Mesendoderm (in vitro differentiated cells): ENCODE measurements at regions not wholly inside any gene's neighbourhood (a gene's known extent, or its start where the extent isn't known, plus 50 kb on each side); places are given as distances from the start of the nearest gene placed in this dataset.

Experiments used
- DNase-seq: peaks from one replicate; pipeline ENCODE4 v3.0.0; 2013
- H2AK5ac ChIP-seq: 2 replicates; pipeline ENCODE4 v1.6.1; 2013; ENCODE audit warnings: low read length, inconsistent platforms
- H2BK120ac ChIP-seq: 2 replicates; pipeline ENCODE4 v1.6.1; 2013; ENCODE audit warnings: low read depth, mild to moderate bottlenecking, low read length, moderate library complexity, mixed read lengths
- H2BK15ac ChIP-seq: replicated peaks from 2 replicates; pipeline ENCODE4 v1.6.1; 2013; ENCODE audit warnings: low read depth, mild to moderate bottlenecking, moderate library complexity
- H2BK5ac ChIP-seq: 2 replicates; pipeline ENCODE4 v1.6.1; 2013; ENCODE audit warnings: low read length, inconsistent platforms
- H3K18ac ChIP-seq: 2 replicates; pipeline ENCODE4 v1.6.1; 2013; ENCODE audit warnings: mild to moderate bottlenecking, low read length, mixed read lengths
- H3K23ac ChIP-seq: one replicate; pipeline ENCODE4 v1.6.1; 2013; ENCODE audit warnings: low read length
- H3K27ac ChIP-seq: 2 replicates; pipeline ENCODE4 v1.5.1; 2013; ENCODE audit warnings: low read depth, mild to moderate bottlenecking, inconsistent platforms, low read length, moderate library complexity
- H3K27me3 ChIP-seq: 2 replicates; pipeline ENCODE4 v1.6.1; 2013; ENCODE audit warnings: low read length, control low read depth, mild to moderate bottlenecking, inconsistent platforms; ENCODE audit not compliant: insufficient read depth, poor library complexity
- H3K36me3 ChIP-seq: 2 replicates; pipeline ENCODE4 v1.6.1; 2013; ENCODE audit warnings: low read length, inconsistent platforms; ENCODE audit not compliant: control insufficient read depth, insufficient read depth
- H3K4ac ChIP-seq: one replicate; pipeline ENCODE4 v1.6.1; 2013; ENCODE audit warnings: low read depth, mild to moderate bottlenecking, low read length, moderate library complexity
- H3K4me1 ChIP-seq: 2 replicates; pipeline ENCODE4 v1.6.1; 2013; ENCODE audit warnings: low read depth, low read length, inconsistent platforms; ENCODE audit not compliant: control insufficient read depth
- H3K4me2 ChIP-seq: 2 replicates; pipeline ENCODE4 v1.6.1; 2013; ENCODE audit warnings: low read length
- H3K4me3 ChIP-seq: 2 replicates; pipeline ENCODE4 v1.5.1; 2013; ENCODE audit warnings: mild to moderate bottlenecking, low read length
- H3K56ac ChIP-seq: one replicate; pipeline ENCODE4 v1.6.1; 2013; ENCODE audit warnings: low read length
- H3K79me1 ChIP-seq: 2 replicates; pipeline ENCODE4 v1.6.1; 2013; ENCODE audit warnings: low read length, inconsistent platforms
- H3K79me2 ChIP-seq: 2 replicates; pipeline ENCODE4 v1.6.1; 2013; ENCODE audit warnings: mild to moderate bottlenecking, low read length; ENCODE audit not compliant: control insufficient read depth, insufficient read depth
- H3K9ac ChIP-seq: 2 replicates; pipeline ENCODE4 v1.6.1; 2013; ENCODE audit warnings: low read length, inconsistent platforms
- H4K5ac ChIP-seq: one replicate; pipeline ENCODE4 v1.6.1; 2013; ENCODE audit warnings: low read length
- H4K8ac ChIP-seq: one replicate; pipeline ENCODE4 v1.6.1; 2013; ENCODE audit warnings: low read depth, mild to moderate bottlenecking, control low read depth, low read length, moderate library complexity
- WGBS: extraction: QIAGEN DNeasy Blood & Tissue Kit; methylation state at CpG from one replicate; pipeline ENCODE4 v1.1.7; 2013; ENCODE audit warnings: low lambda C conversion rate, missing lambda C conversion rate; ENCODE audit not compliant: insufficient coverage; ENCODE audit errors: extremely low coverage; 5-methylcytosine and 5-hydroxymethylcytosine counted together

DNA sequence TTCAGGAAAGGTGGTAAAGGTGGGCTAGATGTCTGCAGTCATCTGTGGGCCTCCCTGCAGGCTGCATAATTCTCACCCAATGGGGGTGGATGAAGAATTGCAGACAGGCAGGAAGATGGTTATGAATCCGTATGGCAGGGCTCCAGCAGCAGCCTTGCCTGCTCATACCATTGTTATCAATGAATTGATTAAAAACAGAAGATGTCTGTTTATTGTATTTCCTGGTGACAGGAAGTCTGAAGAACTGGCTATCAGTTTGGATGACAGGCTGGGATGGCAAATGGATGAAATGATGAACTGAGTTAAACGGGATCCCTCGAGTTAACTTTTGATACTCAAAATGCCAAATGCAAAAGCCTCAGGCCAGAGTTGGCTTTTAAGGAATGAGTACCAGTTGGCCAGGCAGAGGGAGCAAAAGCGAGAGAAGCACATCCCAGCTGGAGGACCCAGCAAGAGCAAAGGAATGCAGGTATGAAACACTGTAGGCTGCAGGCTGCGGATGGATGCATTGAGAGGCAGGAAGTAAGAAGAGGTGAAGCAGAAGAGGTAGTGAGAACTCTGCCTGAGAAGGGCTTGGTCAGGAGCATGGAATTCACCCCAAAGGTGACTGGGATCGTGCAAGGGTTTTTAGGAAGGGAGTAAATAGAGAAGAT lies 550.0 kb upstream of the TBX3 start:
- no peak overlapping the region for H2AK5ac ChIP-seq
- no peak overlapping the region for H4K5ac ChIP-seq
- no peak overlapping the region for H2BK120ac ChIP-seq
- H3K79me1 ChIP-seq, result no peaks in the 10 kb centered on the region
- H3K18ac ChIP-seq, result no peak overlapping the region
- H3K36me3 ChIP-seq, result no peaks in the 10 kb centered on the region
- H3K4me2 ChIP-seq, result no peak overlapping the region
- DNase-seq, result peak; percentile 92
- WGBS, result no CpG with 5 or more reads among the region's 6 CpGs
- H3K27me3 ChIP-seq, result no peaks in the 10 kb centered on the region
- H3K23ac ChIP-seq, result no peak overlapping the region
- no peak overlapping the region for H3K56ac ChIP-seq
- no peak overlapping the region for H4K8ac ChIP-seq
- peak overlapping the region; percentile 27 for H2BK5ac ChIP-seq
- no peak overlapping the region for H3K4me3 ChIP-seq
- H3K4me1 ChIP-seq, result peaks cover 2% of the 10 kb centered on the region
- H3K4ac ChIP-seq, result no peak overlapping the region
- H3K9ac ChIP-seq, result no peak overlapping the region
- H2BK15ac ChIP-seq, result no peak overlapping the region
- H3K27ac ChIP-seq, result no peak overlapping the region
- no peaks in the 10 kb centered on the region for H3K79me2 ChIP-seq

DNA sequence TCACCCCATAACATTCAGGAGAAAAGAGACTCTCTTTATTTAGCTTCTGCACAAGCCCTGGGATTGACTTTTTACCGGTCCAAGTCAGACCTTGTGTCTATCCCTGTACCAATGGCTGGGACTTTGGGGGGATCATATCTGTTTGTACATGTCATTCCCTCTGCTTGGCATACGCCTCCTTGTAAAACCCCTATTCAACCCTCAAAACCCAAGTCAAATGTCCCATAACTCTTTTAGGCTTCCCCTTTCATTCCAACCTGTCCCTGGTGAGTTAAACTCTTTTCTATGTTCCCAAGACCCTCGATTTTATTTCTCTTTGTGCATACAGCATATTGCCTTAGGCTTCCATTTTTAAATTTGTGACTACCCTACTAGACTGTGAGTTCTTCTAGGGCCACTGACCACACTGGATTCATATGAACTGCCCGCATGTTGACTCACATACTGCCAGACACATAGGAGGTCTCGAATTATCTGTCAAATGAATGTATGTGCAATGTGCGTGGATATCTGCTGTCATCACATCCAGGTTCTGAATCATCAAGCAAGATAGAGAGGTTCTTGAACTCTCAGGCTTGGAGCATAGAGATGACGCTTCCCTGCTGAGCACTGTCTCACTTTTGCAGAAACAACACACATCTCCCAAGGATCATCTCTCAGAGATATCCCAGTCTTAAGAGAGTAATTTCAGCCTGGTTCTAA lies 548.6 kb upstream of the TBX3 start:
- no peak overlapping the region for H4K5ac ChIP-seq
- peak overlapping the region; percentile 97 for H3K4ac ChIP-seq
- H3K9ac ChIP-seq, result no peak overlapping the region
- peak overlapping the region; percentile 99 for H2BK5ac ChIP-seq
- no peak overlapping the region for H4K8ac ChIP-seq
- H3K79me2 ChIP-seq, result no peaks in the 10 kb centered on the region
- no peak overlapping the region for H3K27ac ChIP-seq
- no peaks in the 10 kb centered on the region for H3K36me3 ChIP-seq
- no peak overlapping the region for H3K4me3 ChIP-seq
- H3K23ac ChIP-seq, result no peak overlapping the region
- no peak overlapping the region for H3K18ac ChIP-seq
- WGBS, result no CpG with 5 or more reads among the region's 7 CpGs
- no peaks in the 10 kb centered on the region for H3K27me3 ChIP-seq
- no peak overlapping the region for H2BK120ac ChIP-seq
- H3K56ac ChIP-seq, result peak overlapping the region; percentile 77
- H3K79me1 ChIP-seq, result no peaks in the 10 kb centered on the region
- no peak for DNase-seq
- H3K4me2 ChIP-seq, result no peak overlapping the region
- H2AK5ac ChIP-seq, result no peak overlapping the region
- no peaks in the 10 kb centered on the region for H3K4me1 ChIP-seq
- no peak overlapping the region for H2BK15ac ChIP-seq

DNA sequence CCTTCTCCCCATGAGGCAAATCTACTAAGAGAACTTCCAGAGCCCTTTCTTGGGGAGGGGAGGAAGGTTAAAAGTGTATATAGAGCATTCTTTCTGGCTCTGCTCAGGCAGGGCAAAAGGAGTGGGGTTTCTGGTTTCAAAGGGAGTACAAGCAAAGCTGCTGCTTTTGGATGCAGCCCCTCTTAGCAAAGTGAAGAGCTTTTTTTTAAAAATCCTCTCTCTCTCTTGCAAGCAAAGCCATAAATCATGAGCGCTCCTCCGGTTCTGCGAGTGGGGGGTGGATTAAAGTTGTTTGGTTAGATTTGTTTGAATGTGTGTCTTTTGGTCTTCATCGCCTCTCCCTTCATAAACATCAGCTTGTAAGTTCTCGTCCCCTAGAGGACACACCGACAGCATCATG lies 546.6 kb upstream of the TBX3 start:
- no peak overlapping the region for H4K8ac ChIP-seq
- no CpG with 5 or more reads among the region's 6 CpGs for WGBS
- peaks cover 3% of the 10 kb centered on the region for H3K4me1 ChIP-seq
- no peaks in the 10 kb centered on the region for H3K79me1 ChIP-seq
- H2BK5ac ChIP-seq, result no peak overlapping the region
- H2BK120ac ChIP-seq, result no peak overlapping the region
- H3K23ac ChIP-seq, result no peak overlapping the region
- H2BK15ac ChIP-seq, result no peak overlapping the region
- H3K18ac ChIP-seq, result no peak overlapping the region
- no peak overlapping the region for H2AK5ac ChIP-seq
- no peaks in the 10 kb centered on the region for H3K79me2 ChIP-seq
- H4K5ac ChIP-seq, result no peak overlapping the region
- no peak overlapping the region for H3K4ac ChIP-seq
- no peak overlapping the region for H3K4me2 ChIP-seq
- H3K27ac ChIP-seq, result no peak overlapping the region
- no peaks in the 10 kb centered on the region for H3K36me3 ChIP-seq
- DNase-seq, result no peak
- H3K4me3 ChIP-seq, result no peak overlapping the region
- no peak overlapping the region for H3K56ac ChIP-seq
- H3K9ac ChIP-seq, result no peak overlapping the region
- no peaks in the 10 kb centered on the region for H3K27me3 ChIP-seq

DNA sequence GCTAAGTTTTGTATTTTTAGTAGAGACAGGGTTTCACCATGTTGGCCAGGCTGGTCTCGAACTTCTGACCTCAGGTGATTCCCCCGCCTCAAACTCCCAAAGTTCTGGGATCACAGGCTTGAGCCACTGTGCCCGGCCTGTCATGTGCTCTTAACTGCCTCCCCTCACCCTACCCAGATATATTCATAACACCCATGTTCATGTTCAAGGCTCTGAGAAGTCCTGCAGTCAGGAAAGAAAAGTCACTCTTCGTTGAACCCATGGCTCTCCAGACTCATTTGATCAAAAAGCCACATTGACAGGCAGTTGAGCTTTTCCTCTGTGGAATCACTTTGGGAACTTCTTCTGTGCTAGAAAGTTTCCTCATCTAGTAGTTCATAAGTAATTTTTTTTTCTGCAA lies 545.5 kb upstream of the TBX3 start:
- Histone ChIP-seq H3K18ac (no peak overlapping the region), H3K27me3 (no peaks in the 10 kb centered on the region), H4K8ac (no peak overlapping the region), H3K4me3 (no peak overlapping the region), H2AK5ac (no peak overlapping the region), H4K5ac (no peak overlapping the region), H3K79me1 (no peaks in the 10 kb centered on the region), H3K56ac (no peak overlapping the region), H3K27ac (no peak overlapping the region), H3K9ac (no peak overlapping the region), H3K4ac (no peak overlapping the region), H2BK15ac (no peak overlapping the region), H2BK5ac (no peak overlapping the region), H3K36me3 (no peaks in the 10 kb centered on the region), H3K4me2 (no peak overlapping the region), H3K79me2 (no peaks in the 10 kb centered on the region), H3K4me1 (peaks cover 3% of the 10 kb centered on the region), H2BK120ac (no peak overlapping the region), H3K23ac (no peak overlapping the region)
- no peak for DNase-seq
- WGBS, result no CpG with 5 or more reads among the region's 4 CpGs

DNA sequence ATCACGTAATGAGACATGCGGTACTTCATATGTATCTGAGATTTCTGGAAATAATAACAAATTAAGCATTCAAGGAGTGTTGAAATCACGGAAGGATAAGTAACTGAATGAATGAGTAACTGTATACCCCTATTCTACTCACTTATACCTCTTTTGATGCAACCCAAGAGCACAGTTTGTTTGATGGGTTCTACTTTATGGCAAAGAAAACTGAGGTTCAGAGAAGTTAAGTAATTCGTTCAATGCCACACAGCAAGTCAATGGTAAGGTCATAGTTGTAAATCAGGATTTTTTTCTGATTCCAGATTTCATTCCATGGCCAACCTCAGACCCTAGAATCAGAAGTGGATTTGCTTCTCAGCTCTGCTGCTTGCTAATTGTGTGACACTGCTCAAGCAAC lies 544.5 kb upstream of the TBX3 start:
- Histone ChIP-seq H4K8ac (no peak overlapping the region), H3K9ac (no peak overlapping the region), H2AK5ac (no peak overlapping the region), H3K4me1 (peaks cover 3% of the 10 kb centered on the region), H3K4me3 (no peak overlapping the region), H3K18ac (no peak overlapping the region), H2BK15ac (no peak overlapping the region), H3K79me1 (no peaks in the 10 kb centered on the region), H3K79me2 (no peaks in the 10 kb centered on the region), H4K5ac (no peak overlapping the region), H3K4ac (no peak overlapping the region), H3K23ac (no peak overlapping the region), H3K4me2 (no peak overlapping the region), H3K27ac (no peak overlapping the region), H2BK120ac (no peak overlapping the region), H2BK5ac (no peak overlapping the region), H3K27me3 (no peaks in the 10 kb centered on the region), H3K36me3 (no peaks in the 10 kb centered on the region), H3K56ac (no peak overlapping the region)
- no peak for DNase-seq
- WGBS, result no CpG with 5 or more reads among the region's 4 CpGs
